ENCODE measurements at regions not wholly inside any gene's neighbourhood (a gene's known extent, or its start where the extent isn't known, plus 50 kb on each side); places are given as distances from the start of the nearest gene placed in this dataset.
"Not testable (repeated sequence)": the region's sequence is repeated elsewhere in the genome, so short reads cannot be mapped to it uniquely, and the experiment has no call there.

DNA sequence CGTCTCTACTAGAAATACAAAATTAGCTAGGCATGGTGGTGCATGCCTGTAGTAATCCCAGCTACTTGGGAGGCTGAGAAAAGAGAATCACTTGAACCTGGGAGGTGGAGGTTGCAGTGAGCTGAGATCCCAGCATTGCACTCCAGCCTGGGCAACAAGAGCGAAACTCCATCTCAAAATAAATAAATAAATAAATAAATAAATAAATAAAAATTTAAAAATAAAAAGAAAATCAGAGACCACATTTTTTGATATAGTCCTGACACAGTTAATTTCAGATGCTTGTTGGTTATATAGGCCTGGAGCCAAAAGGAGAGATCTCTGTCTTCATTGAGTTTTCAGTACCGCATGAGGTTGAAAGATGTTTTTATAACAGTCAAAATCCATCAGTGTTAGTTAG is 388.3 kb downstream of the PRELID2 start:
- DNase-seq: not testable (repeated sequence)

GRCh38 chr5:145446412-145446811 is 388.7 kb downstream of the PRELID2 start:
- DNase-seq: no peak

GRCh38 chr5:145445027-145445426 is 390.1 kb downstream of the PRELID2 start:
- DNase-seq: no peak

GRCh38 chr5:145443964-145444363 is 391.2 kb downstream of the PRELID2 start:
- no peak for DNase-seq

GRCh38 chr5:145443366-145443765 is 391.8 kb downstream of the PRELID2 start:
- DNase-seq: no peak

DNA sequence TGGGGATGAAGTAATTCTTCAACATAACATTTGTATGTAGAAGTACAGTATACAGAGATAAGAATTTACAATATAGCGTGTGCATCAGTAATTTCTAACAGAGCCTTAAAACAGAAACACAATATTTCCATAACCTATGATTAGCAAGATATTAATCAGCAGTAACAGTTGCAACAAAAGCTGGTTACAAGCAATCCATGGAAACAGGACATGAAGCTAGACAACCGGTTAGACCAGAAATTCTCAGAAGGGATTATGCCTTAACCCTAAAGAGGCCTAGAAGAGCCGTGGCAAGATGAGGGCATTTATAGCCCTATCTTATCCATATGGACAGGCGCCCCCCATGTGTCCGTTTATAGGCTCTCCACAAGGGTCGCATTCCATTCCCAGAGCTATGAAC is 392.5 kb downstream of the PRELID2 start:
- not testable (repeated sequence) for DNase-seq

GRCh38 chr5:145441228-145441627 is 393.9 kb downstream of the PRELID2 start:
- DNase-seq: no peak

DNA sequence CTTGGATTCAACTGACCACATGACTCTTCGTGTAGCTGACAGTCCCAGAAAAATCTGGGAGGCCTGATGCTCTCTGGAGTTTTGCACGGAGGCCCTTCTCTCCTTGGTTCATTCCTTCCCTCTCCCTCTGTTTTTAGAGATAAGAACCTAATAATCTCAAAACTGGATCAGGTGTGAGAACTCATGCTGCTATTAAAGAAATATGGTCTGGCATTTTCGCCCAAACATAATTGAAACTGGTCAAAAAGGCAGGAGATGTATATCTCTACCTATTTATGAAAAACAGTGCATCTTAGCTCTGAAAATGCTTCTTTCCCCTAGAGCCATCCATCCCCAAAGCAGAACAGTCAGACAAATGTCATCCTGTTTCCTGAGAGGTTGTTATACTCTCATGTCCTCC is 397.5 kb downstream of the PRELID2 start:
- DNase-seq: no peak

DNA sequence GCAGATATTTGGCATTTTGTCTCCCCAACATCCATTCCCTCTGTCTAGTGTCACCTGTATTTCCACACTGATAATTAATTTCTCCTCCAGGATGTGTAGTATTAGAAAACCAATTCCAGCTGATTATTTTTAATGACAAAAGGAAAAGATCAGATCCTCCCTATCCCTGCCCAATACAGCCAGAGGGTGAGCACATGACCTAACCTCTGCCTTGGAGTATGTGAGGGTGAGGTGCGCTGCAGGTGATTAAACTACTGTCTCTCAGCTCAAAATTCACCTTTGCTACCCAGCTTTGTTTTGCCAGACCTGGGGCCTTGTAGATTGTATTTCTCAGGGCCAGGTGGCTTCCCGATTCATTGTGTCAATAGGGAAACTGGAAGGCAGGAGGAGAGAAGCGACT is 402.1 kb downstream of the PRELID2 start:
- DNase-seq: no peak

GRCh38 chr5:145429170-145429569 is 406.0 kb downstream of the PRELID2 start:
- no peak for DNase-seq

GRCh38 chr5:145408048-145408341 is 427.1 kb downstream of the PRELID2 start:
- DNase-seq: no peak

GRCh38 chr5:145407300-145408047 is 427.7 kb downstream of the PRELID2 start:
- DNase-seq: no peak

DNA sequence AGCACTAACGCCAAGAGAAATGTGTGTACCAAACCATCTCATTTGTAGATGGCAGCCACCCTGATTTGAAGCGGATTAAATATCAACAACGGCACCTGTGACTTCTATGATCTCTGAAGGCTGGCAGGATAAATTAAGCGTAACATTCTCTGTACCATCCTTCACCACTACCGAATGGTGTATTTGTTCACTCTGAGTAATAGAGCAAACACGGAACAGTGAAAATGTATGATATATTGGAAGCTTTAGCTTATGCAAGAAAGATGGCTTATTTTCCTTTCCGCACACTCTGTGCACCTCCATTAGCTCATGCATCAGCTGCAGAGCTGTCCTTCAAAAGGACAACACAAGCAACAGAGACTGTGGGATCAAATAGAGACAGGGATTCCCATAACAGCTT is 431.1 kb downstream of the PRELID2 start:
- no peak for DNase-seq

GRCh38 chr5:145396888-145397287 is 438.3 kb downstream of the PRELID2 start:
- DNase-seq: no peak

GRCh38 chr5:145395151-145395550 is 440.0 kb downstream of the PRELID2 start:
- not testable (repeated sequence) for DNase-seq

- no peak for DNase-seq
Measured at GRCh38 chr5:145393426-145393825, 441.7 kb downstream of the PRELID2 start.

- DNase-seq: no peak
Measured at GRCh38 chr5:145389047-145389446, 446.1 kb downstream of the PRELID2 start.

DNA sequence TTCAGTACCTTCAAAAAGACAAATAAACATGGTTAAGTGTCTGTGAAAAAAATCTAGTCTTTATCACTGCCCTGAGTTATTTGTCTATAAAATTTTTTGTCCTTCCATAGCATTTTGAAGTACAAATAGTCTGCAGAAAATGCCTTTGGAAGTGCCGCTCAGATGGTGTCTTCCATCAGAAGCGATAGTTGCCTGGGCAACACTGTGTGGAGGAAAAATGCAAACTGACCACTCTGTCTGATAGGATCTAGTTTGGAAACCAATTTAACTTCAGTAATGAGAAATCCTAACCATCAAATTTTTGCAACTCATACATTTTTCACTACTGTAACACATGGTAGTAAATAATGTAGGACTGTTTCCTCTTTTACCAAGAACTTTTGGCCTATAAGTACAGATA is 449.9 kb downstream of the PRELID2 start:
- no peak for DNase-seq

GRCh38 chr5:145378226-145378625 is 456.9 kb downstream of the PRELID2 start:
- no peak for DNase-seq

- no peak for DNase-seq
Measured at GRCh38 chr5:145375521-145375920, 459.6 kb downstream of the PRELID2 start.

DNA sequence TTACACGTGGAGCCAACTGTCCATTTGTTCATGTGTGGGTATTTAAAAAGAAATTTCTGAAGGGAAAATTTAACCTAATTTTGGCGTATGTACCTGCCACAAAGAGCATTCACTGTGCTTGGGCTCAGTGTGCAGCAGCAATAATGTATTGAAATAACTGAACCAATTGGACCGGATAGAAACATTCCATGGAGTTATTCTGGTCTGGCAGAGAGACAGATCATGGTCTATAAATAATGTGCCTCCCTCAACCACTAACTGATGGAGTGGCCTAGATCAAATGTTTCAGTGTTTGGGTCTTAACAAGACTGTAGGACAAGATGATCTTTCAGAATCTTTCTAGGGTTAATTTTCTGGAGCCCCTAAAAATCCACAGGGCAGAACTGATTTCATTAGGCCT is 469.7 kb downstream of the PRELID2 start:
- no peak for DNase-seq

GRCh38 chr5:145362266-145362665 is 472.9 kb downstream of the PRELID2 start:
- DNase-seq: no peak

DNA sequence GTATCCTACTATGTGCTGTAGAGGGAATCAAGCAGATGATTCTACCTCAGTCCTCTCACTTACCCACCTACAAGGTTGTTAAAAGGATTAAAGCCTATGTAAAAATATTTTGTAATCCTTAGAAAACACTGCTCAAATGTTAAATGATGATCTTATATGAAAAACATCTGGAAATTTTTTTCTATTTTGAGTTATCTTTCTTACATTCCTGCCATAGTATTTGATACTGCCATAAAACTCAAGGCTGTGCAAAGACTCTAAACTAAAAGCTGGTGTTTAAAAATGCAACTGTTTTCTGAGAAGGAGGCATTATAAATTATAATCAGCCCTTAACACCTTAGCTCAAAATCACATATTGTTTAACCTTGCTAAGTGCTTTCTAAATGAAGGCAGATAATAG is 474.2 kb downstream of the PRELID2 start:
- DNase-seq: no peak

DNA sequence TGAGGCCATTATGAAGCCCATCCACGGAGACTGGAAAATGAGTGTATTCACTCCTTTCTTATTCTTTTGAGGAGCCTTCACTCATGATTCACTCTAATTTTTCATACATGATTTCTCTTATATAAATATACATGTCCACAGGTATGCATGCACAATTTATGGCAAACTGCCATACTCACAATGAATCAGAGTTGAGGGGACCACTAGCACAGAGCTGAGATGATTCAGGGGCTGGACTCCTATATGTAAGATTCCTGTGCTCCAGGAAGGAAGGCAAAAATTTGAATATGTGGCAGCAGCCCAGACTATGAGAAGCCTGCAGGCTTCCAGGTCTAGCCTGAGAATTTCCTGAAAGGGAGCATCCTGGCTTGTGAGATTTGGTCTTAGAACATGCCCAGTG is 484.6 kb downstream of the PRELID2 start:
- DNase-seq: no peak

GRCh38 chr5:145347026-145347616 is 488.0 kb downstream of the PRELID2 start:
- DNase-seq: no peak

All from NCI-H2029 treated with DMSO at 0.1 percent for 48 hours (cell line).